AG20443 (cell line): ENCODE measurements at regions not wholly inside any gene's neighbourhood (a gene's known extent, or its start where the extent isn't known, plus 50 kb on each side); places are given as distances from the start of the nearest gene placed in this dataset.
"Not testable (repeated sequence)": the region's sequence is repeated elsewhere in the genome, so short reads cannot be mapped to it uniquely, and the experiment has no call there.

Experiments
- DNase-seq: peaks from one replicate; pipeline ENCODE4 v3.0.0; 2012; ENCODE audit warnings: low spot score, mixed read lengths

DNA sequence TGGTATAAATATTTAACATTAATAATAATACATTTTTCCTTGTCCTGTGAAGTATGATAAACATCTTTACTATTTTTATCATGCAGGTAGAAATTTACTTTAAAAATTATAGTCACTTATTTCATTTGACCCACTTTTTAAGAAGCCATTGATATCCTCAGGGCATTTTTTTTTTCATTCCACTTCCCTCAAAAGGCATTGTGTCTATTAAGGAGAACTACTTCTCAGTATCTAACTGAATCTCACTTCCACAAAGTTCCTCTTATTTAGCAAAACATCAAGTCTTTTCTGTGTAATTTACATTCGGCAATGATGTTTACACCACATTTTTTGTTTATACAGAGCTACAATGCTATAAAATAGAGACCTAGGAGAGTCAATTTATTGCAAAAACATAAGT is 388.2 kb upstream of the AKR1E2 start:
- no peak for DNase-seq

DNA sequence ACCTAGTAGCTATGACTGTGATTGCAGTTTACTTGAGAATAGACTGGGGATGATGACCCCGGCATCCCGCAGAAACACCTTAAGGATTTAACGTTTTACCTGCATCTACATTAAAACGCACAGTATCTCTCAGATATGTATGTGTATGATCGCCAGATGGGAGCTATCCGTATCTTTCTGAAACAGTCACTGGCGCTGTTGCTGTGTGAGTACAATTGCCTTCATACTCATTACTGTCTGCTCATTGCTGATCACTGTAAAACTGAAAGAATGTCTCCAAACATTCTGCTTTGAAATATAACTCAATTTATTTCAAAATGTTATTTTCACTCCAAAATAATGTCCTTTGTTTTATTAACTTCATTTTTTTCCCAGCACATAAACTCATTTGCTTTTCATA is 388.9 kb upstream of the AKR1E2 start:
- no peak for DNase-seq

DNA sequence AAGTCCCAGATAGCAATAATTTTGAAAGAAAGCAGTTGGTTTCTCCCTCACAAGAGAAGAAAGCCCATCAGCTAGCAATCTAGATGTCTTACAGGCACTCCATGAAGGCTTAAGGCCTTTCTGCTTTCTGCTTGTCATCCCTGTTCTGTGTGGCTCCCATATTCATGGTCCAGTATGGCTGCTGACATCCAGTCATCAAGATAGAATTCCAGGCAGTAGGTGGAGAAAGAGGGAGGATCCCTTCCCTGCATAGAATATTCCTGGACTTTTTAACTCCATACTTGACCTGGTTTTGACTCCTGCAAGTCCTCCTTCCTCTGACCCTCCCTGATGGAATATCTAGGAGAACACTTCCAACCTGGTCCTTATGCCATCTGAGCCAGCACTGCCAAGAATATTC is 389.9 kb upstream of the AKR1E2 start:
- DNase-seq = no peak

DNA sequence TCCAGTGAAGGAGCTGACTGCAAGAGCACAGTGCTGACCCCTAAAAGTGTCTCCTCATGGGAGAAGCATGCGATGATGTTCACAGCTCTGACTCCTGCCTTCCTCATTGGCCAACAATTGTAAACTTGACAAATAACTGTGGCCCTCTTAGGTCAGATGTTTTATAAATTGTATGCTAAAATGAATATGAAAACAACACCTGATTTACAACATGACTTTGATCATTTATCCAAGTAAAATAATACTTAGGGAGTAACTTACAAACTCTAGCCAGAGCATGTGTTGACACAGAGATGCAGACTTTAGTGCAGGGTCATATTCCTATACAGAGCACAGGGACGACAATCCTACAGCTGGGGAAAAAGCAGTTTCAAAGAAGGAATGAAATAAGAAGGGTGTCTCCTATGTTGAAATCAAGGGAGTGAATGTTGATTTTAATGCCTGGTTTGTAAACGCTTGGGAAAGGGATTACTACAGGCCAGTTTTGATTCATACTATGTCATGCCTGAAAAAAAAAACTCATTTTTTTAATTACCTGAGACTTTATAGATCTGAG is 391.4 kb upstream of the AKR1E2 start:
- DNase-seq = no peak

DNA sequence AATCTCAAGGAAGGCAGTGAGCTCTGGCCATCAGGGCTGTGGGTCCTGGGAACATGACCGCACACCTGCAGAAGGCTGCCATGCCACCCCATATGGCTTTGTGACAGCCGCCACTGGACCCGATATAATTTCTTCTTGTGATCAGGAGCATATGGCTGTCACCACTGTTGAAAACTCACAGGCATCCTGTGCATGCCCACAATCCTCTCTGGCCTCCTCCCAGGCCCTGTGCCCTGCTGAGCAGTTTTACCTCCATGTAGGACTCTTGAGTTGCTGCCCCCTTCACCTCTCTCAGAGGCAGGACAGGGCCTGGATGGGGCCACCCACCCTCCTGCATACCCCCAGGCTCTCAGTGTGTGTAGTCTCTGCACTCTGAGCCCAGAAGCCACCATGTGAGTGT is 391.9 kb upstream of the AKR1E2 start:
- DNase-seq = no peak

DNA sequence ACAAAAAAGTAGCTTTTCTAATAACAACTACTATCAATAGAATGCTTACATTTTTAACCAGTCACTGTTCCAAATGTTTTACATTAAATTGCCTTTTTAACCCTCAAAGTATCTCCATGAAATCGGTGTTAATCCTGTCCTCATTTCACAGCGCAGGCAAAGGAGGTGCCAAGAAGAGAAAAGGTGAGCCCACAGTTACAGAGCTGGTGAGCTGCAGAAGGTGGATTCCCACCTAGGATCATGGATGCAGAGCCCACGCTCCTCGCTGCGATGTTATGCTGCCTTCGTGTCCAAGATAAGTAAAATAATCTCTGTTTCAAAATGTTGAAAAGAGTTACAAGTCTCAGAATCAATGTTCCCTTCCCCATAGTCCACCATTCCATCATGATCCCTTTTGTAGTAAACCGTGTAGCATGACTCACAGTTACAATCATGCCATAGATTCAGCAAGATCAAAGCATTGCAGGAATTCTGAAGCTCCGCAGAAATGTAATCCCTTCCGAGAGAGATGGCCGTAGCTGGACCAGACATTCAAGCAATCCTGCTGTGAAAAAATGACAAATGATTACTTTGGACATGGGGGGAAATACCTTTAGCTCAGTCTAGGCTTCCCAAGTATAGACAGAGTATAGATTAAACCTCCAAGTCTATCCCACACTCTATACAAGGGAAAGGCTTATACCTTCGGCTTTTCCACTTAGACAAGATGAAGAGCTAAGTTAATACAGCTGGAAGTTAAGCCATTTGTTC is 394.7 kb upstream of the AKR1E2 start:
- DNase-seq = no peak

DNA sequence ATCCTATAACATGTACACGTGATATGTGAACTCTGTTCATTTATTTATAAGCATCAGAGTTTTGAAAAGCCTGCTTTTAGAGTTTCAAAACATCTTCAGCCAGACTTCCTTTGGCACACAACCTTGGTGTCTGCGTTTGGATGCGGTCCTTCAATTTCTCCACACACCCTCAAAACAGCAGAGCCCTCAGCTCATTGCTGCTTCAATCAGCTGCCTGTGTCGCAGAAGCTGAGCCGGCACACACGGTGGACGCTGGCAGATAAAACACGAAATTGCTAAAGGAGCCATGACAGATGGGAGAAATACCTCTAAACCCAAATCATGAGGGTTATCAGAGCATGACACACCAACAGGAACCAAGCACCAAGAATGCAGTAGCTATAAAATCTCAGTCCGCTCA is 396.4 kb upstream of the AKR1E2 start:
- DNase-seq = peak; percentile 19

DNA sequence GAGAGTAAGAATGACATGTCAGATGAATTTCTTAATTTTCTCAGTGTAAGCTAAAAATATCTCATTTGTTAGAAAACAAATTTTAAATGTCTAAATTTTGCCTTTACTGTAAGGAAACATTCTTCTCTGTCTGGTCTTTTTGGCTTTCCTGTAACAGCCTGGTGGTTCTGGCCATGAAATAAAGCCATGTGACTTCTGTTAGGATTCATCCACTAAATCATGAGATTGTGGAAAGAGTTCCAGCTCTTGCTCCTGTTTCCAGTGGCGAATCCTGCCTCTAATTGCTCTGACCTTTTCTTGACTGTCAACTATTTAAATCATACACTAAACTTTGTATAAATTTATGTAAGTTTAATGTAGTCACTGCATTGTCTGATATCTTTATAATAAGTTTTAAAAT is 398.5 kb upstream of the AKR1E2 start:
- no peak for DNase-seq

DNA sequence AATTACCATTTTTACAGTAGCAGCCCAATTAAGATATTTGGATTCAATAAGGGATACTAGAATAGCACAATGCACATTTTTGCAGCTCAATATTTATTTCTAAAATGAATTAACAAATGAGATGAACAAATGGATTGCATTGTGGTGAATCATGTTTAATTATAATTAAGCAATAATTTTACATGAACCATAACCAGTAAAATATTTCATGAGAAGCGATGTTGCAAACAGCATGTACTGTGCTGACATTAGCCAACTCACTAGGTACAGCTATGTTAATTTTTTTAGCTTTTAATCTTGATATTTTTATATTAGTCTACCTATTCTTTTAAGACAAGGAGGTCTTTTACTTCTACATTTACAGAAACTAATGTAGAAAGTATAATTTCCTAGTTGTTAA is 399.1 kb upstream of the AKR1E2 start:
- no peak for DNase-seq

DNA sequence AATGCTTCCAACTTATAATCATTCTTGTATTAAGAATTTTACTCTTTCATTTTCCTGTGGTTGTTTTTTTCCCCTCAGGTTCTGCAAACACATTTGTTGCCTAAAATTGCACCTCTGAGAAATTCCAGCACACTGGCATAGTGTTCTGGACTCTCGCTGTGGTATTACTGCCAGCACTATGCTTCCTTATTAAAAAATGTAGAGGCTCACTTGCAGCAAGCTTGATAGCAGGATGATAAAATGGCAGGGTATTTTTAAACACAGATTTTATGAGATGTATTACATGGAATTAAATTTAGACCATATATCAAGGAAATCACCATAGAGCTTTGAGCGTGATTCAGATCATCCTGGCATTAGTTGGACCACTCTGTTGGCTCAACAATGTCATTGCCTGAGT is 416.7 kb upstream of the AKR1E2 start:
- no peak for DNase-seq

DNA sequence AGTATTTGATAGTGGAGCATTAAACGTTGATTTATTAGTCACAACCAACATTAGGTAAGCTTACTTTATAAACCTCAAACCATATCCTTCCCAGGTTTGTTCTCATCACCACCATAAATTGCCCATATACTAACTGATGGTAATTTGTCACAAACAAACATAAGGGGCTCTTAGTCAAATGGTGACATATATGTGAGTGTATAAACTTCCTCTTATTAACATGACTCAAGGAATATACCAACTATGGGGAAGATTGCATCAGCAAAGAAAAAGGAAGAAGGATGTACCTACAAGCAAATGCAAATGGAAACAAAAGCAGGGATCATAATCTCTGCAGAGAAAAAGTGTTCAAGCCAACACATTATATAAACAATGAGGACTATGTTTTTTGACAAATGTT is 418.2 kb upstream of the AKR1E2 start:
- no peak for DNase-seq

DNA sequence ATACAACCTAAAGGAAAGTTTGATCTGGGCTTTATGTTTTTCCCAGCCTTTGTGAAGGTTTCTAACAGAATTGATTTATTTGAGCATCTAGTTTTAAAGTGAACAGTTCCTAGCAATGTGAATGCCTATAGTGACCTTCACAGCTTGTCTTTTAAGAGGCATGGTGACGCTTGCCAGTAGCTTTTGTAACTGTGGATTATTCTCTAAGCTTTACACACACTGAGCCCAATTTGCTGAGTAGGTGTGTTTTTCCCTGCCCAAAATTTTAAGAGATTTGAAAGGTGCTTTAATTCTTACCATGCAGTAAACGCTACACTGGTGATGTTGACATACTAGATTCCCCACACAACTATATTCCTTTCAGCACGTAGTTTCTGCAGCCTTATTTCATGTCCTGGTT is 420.2 kb upstream of the AKR1E2 start:
- DNase-seq = no peak

DNA sequence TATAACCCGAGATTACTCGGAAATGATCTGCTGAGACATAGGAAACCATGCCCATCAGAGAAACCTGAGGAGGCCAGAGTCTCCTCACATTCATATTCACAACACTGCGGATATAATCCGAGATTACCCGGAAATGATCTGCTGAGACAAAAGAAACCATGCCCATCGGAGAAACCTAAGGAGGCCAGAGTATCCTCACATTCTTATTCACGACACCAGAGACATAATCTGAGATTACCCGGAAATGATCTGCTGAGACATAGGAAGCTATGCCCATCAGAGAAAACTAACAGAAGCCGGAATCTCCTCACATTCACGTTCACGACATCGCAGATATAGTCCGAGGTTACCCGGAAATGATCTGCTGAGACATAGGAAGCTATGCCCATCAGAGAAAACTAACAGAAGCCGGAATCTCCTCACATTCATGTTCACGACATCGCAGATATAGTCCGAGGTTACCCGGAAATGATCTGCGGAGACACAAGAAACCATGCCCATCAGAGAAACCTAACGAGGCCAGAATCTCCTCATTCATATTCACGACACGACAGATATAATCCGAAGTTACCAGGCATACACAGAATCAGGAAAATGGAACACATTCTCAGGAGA is 422.3 kb upstream of the AKR1E2 start:
- no peak for DNase-seq

DNA sequence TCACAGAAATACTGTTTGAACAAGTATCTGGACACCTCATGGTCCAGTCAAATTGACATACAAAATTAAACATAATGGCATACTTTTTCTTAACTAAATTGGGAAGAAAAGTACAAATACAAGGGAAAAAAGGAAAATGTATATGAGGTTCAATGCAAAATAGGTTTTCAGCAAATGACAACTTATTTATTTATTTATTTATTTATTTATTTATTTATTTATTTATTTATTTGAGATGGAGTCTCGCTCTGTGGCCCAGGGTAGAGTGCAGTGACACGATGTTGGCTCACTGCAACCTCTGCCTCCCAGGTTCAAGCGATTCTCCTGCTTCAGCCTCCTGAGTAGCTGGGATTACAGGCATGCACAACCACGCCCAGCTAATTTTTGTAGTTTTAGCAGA is 424.9 kb upstream of the AKR1E2 start:
- DNase-seq = not testable (repeated sequence)

DNA sequence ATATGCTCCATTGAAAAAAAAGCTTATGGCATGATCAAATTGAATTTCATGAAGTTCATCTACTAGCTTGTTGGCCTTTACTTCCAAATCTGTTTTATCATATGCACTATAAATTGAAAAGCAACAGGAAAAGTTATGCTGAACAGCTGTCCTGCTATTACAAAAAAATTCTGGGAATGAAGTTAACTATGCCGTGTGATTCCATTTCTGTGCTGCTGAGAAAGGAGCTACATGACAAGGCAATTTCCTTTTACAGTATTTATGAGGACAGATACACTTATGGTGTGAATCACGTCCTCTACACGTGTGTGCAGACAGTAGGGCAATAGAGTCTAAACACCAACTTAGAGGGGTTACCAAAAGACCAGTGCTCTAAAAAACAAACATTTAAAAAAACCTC is 426.5 kb upstream of the AKR1E2 start:
- DNase-seq = no peak

DNA sequence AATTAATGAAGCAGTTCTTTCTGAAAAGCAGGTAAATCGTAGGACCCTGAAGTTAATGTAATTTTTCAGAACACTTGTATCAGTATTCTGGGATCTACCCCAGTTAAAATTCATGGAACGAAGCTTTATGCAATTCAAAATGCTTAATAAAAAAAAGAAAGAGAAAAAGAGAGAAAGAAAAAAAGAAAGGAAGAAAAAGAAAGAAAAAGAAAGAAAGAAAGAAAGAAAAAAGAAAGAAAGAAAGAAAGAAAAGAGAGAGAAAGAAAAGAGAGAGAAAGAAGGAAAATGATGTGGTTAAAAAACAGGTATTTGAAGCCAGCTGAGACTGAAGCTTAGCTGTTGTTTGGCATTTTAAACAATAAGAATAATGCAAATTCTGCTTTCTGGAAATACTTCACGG is 427.4 kb upstream of the AKR1E2 start:
- no peak for DNase-seq

DNA sequence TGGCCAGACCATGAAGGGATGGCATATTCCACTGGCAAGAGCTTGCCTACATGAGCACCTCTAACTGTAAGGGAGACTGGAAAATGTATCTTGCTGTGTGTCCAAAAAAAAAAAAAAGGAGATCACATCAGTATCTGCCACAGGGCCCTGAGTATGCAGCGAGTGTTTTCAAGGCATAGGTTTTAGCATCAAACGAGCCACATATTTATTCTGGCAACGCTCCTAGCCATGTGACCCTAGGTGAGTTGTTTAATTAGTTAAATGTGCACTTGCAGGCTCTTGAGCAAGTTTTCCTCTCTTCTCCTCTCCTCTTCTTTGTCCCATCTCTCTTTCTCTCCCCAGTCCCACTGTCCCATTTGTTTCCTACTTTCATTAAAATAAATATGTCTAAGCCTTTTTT is 428.7 kb upstream of the AKR1E2 start:
- no peak for DNase-seq

DNA sequence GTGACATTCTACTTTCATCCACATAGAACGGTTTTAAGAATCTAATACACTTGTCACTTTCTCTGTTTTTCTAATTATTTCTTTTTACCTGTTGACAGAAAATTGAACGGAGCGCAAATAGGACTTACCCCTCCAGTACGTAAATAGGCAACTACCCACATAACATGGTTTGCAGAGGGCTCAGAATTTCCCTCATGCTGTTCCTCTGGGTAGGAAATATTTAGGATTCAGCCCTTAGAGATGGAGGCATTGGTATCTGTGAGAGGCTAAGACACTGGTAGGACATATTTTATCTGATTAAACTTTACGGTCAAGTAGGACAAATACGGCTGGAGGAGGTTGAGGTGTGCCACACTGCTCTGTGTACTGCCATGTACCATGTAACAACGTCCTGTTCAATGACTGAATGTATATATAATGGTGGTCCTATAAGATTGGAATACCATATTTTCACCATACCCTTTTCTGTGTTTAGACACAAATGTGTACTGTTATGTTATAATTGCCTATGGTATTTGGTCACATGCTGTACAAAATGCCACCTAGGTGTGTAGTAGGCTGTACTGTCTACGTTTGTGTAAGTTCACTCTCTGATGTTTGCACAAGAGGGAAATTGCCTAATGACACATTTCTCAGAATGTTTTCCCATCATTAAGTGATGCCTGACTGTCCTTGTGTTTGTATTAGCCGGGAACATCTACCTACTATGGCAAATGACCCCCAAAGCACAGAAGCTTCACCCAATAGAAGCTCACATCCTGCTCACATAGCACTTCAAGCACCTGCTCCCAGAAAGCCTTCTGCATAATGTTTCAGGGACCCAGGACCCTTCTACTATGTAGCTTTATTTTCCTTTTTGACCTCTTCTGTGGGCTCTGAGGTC is 429.4 kb upstream of the AKR1E2 start:
- DNase-seq = no peak

DNA sequence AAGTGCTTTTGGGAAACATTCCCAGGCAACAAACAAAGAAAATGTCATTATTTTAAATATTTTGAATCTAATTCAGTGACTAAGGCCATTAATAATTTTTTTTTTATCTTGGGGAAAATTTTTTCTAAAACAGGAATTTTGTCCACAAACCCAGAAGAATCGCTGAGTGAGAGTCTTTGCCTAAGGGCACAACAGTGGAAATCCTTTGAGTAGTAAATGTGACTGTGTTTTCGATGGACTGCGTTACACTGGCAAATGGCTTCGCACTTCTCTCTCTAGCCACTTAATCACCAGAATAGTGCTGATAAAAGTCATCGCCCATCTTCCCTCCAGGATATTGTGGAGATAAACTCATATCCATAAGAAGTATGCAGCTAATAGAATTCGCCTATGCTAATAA is 430.3 kb upstream of the AKR1E2 start:
- DNase-seq = no peak

DNA sequence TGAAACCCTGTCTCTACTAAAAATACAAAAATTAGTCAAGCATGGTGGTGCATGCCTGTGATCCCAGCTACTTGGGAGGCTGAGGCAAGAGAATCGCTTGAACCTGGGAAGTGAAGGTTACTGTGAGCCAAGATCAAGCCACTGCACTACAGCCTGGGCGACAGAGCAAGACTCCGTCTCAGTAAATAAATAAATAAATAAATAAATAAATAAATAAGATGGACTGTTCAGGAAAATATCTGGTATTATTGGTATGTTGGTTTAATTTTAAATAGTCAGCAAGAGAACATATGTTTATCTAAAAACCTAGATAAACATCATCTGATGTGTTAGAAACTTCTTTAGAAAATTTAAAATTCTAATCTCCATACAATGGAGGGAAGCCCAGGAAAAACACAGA is 431.6 kb upstream of the AKR1E2 start:
- not testable (repeated sequence) for DNase-seq

DNA sequence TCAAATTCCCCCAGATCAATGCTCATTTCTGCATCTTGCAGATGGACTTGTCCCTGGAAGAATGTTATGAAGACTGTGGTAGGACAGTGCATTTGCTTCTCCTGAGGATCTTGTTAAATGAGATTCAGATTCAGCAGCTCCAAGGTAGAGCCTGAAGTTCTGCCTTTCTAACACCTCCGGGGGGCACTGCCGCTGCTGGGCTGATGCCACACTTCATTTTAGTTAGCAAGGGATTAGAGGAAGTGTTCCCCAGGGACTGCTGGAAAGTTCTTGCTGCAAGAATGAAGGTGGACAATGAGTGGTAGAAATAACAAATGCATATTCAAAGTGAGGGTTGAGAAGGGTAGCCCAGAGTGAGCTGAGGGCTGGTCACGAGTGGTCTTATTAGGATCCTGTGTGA is 434.3 kb upstream of the AKR1E2 start:
- no peak for DNase-seq

DNA sequence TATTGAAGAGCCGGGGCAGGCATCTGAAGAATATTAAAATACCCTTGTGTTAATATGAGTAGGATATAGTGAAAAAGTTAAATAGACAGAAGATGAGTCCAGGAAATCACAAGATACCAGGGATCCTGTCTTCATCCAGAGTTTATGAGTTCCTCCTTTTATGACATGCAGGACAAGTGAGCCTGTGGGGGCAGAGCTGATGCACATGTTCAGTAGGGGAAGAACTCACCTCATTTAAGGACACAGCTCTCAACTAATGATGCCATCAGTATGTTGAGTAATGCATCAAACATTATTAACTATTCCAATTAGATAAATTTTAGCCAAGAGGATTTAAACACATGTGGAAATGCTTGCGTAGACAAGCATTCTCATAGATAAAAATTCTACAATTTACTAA is 435.8 kb upstream of the AKR1E2 start:
- no peak for DNase-seq
